Fibroblast of the aortic adventitia (primary cell): ENCODE measurements at regions not wholly inside any gene's neighbourhood (a gene's known extent, or its start where the extent isn't known, plus 50 kb on each side); places are given as distances from the start of the nearest gene placed in this dataset.

Experiments
- DNase-seq: peaks from one replicate; pipeline ENCODE4 v3.0.0-alpha.2; 2010; ENCODE audit warnings: low read depth
- H3K4me3 ChIP-seq: 2 replicates; pipeline ENCODE4 v1.5.1; 2011; ENCODE audit warnings: low read depth, mild to moderate bottlenecking, control low read depth, low read length, moderate library complexity
- CTCF ChIP-seq: IDR thresholded peaks from 2 replicates; pipeline ENCODE4 v1.5.1; 2011; ENCODE audit warnings: mild to moderate bottlenecking, low read length, control low read depth, inconsistent platforms; ENCODE audit not compliant: insufficient read depth

- no peak overlapping the region for H3K4me3 ChIP-seq
- no peak for DNase-seq
- no peak for TF ChIP-seq CTCF
These were observed 316.6 kb upstream of the TGFBR2 start for GRCh38 chr3:30289766-30290165.

GRCh38 chr3:30290479-30290878, 315.9 kb upstream of the TGFBR2 start:
- no peak for TF ChIP-seq CTCF
- no peak overlapping the region for H3K4me3 ChIP-seq
- DNase-seq: no peak

GRCh38 chr3:30292192-30292893, 314.1 kb upstream of the TGFBR2 start:
- no peak for TF ChIP-seq CTCF
- peak; percentile 93 for DNase-seq

GRCh38 chr3:30293621-30294240, 312.7 kb upstream of the TGFBR2 start:
- no peak for DNase-seq

More at GRCh38 chr3:30292192-30292893, 314.1 kb upstream of the TGFBR2 start:
- H3K4me3 ChIP-seq: peak overlapping the region; percentile 23

GRCh38 chr3:30294241-30294667, 312.1 kb upstream of the TGFBR2 start:
- H3K4me3 ChIP-seq: no peak overlapping the region
- DNase-seq: peak; percentile 83
- TF ChIP-seq CTCF: no peak

More at GRCh38 chr3:30293621-30294240, 312.7 kb upstream of the TGFBR2 start:
- TF ChIP-seq CTCF: no peak
- H3K4me3 ChIP-seq: no peak overlapping the region

GRCh38 chr3:30297112-30297511, 309.3 kb upstream of the TGFBR2 start:
- no peak overlapping the region for H3K4me3 ChIP-seq
- no peak for DNase-seq
- TF ChIP-seq CTCF: no peak
